HS-5 (cell line): ENCODE measurements at regions not wholly inside any gene's neighbourhood (a gene's known extent, or its start where the extent isn't known, plus 50 kb on each side); places are given as distances from the start of the nearest gene placed in this dataset.

Source experiments
- DNase-seq: peaks from one replicate; pipeline ENCODE4 v3.0.0-alpha.2; 2012; ENCODE audit warnings: low read depth

DNA sequence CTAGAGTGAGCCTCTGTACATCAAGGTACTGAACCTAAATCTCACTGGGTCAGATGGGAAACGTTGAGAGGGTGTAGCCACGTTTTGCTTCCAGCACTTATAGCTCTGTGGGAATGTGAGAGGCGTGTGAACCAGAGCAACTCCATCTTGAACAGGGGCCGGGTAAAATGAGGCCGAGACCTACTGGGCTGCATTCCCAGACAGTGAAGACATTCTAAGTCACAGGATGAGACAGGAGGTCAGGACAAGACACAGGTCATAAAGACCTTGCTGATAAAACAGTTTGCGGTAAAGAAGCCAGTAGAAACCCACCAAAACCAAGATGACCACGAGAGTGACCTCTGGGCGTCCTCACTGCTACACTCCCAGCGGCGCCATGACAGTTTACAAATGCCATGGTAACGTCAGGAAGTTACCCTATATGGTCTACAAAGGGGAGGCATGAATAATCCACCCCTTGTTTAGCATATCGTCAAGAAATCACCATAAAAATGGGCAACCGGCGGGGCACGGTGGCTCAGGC is 63.4 kb upstream of the NCOR2 start:
- no peak for DNase-seq

DNA sequence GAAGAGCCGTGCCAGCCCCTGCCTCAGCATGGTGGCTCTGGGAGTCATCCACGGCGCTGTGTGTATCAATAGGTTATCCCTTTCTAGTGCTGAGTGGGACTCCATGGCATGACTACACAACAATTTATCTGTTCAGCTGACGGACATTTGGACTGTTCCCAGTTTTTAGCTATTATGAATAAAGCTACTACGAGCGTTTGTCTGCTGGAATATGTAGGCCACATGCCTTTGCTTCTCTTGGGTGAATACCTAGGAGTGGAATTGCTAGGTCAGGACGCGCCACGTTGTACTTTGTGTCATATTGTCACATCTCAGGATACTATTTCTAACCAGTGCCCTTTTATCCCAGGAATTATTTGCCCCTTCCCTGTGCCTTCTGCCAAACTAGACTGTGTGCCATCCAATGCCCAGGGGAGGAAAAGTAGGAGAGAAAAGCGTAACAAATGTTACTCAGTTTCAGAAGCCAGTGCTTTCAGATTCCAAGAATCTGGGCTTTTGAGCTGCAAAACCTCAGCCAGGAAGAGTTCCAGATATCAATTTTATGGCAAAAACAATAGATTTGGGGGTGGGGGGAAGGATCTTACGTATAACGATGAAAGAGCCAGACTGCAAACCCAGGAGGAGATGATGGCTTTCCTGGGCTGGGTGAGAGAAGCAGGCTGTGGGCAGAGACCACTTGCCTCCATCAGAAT is 62.5 kb upstream of the NCOR2 start:
- DNase-seq = no peak

DNA sequence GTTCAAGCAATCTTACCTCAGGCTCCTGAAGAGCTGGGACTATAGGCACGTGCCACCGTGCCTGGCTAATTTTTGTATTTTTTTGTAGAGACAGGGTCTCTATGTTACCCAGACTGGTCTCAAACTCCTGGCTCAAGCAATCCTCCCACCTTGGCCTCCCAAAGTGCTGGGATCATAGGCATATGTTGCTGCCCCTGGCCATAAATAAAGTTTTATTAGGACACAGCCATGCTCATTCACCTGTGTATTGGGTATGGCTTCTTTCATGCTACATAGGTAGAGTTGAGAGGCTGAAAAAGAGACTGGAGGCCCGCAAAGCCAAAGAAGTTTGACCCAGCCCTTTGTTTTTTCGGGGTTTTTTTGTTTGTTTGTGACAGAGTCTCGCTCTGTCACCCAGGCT is 61.7 kb upstream of the NCOR2 start:
- DNase-seq = no peak

DNA sequence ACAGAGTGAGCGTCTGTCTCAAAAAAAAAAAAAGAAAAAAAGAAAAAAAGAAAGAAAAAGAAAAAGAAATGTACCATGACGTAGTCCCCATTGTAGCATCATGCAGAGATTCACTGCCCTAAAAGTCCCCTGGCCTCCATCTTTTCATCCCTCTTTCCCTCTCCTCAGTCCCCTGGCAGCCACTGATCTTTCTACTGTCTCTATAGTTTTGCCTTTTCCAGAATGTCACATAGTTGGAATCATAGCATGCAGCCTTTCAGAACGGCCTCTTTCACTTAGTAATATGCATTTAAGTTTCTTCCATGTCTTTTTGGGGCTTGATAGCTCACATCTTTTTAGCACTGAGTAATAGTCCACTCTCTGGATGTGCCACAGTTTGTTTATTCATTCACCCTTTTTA is 60.5 kb upstream of the NCOR2 start:
- DNase-seq = no peak

DNA sequence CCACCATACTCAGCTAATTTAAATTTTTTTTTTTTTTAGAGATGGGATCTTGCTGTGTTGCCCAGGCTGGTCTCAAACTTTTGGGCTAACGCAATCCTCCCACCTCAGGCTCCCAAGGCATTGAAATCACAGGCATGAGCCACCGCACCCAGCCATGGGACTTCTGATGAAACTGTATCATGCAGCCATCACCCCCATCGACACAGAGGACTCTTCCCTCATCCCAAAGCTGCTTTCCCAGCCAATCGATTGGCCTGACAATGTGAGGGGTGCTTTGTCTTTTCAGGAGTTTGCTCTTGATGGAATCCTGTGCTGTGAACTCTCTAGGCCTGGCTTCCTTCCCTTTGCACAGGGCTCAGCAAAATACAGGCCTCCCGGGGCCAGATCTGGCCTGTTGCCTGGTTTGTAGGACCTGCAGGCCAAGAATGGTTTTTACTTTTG is 59.6 kb upstream of the NCOR2 start:
- no peak for DNase-seq

DNA sequence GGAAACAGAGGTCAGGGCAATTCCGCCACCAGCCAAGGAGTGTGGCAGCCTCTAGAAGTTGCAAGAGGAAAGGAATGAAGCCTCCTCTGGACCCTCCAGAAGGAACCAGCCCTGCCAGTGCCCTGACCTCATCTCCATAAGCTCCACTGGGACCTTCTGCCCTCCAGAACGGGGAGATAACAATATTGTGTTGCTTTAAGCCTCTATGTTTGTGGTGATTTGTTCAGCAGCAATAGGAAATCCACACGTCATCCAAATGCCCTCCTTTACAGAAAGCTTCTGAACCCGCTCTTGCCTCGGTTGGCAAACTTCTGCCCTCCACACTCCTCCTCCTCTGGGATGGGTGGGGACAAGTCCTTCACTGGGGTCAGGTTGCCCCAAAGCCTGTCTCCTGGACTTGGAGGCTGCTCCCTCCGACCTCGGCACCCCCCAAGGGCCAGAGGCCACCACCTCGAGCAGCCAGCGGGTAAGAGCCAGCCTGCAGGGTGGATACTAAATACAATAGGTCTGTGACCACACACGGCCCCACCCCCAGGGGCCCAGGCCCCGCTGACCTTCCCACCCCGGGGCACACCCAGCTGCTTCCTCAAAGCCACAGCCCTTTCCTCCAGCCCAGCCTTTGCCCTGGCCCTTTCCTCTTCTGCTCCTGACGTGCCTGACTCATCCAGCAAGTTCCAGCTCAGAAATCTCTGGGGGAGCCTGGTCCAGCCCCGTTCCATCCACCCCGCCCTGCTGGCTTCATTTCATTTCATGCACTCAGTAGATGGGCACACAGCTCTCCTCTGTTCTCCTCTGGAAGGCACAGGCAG is 58.7 kb upstream of the NCOR2 start:
- peak; percentile 52 for DNase-seq

DNA sequence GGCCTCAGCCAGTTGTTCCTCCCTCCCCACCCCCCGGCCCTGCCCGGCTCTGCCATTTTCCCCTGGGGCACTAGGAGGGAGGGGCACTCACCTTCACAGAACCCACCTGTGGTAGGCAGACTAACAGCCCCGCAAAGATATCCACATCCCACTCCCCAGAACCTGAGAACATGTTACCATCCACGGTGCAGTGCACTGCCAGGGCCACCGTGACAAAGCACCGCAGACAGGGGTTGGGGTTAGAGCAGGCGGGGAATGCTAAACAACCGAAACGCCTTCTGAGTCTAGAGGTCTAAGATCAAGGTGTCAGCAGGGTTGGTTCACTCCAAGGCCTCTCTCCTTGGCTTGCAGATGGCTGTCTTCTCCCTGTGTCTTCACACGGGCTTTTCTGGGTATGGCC is 57.4 kb upstream of the NCOR2 start:
- DNase-seq = no peak

DNA sequence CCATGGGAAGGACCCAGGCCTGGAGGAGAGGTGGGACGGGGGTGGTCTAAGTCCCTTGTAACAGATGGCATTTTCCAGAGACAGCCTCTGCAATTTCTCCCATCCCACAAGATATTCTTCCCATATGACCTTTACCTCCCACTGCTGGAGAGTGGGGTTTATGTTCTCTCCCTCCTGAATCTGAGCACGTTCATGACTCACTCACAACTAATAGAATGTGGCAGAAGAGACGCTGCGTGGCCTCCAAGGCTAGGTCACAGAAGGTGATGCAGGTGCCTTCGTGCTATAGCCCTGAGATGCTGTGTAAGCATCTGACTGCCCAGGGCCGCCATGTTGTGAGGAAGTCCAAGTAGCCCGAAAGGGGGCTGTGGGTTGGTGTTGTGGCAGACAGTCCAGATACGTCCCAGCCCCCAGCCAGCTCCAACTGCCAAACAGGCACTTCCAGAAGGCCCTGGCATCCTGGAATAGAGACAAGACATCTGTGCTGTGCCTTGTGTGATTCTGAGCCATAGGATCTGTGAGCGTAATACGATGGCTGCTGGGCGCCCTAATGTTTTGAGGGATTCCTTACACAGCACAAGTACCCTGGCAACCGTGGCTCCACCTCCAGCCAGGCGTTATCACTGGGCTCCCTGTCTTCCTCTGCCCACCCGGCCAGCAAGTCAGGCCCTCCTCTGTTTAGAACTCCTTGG is 56.1 kb upstream of the NCOR2 start:
- no peak for DNase-seq

DNA sequence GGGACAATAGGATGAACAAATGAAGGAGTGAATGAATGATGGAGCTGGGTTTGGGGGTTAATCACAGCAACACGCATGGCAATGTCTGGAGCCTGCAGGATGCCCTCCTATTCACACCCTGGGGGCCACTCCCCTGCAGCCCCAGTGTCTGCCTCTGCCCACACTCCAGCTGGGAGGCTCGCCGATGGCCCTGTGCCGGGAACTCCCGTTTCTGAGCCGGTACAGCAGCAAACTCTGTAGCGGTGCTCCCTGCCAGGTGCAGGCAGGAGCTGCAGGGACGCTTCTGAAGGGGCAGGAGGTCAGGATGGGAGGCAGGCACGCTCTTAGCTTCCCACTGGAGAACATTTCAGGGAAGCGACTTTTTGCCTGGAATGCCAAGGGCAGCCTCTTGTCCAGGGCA is 55.4 kb upstream of the NCOR2 start:
- DNase-seq = no peak

DNA sequence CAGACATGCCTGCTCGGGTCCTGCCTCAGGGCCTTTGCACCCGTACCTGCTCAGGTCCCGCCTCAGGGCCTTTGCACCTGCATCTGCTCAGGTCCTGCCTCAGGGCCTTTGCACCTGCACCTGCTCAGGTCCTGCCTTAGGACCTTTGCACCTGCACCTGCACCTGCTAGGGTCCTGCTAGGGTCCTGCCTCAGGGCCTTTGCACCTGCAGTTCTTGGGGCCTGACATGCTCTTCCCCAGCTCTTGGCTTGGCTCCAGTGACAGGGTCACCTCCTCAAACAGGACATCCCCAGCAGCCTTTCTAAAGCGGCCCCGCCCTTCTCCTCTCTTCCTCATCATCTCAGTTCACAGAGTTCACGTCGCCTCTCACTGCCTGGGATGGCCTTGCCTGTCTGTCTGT is 54.9 kb upstream of the NCOR2 start:
- no peak for DNase-seq

DNA sequence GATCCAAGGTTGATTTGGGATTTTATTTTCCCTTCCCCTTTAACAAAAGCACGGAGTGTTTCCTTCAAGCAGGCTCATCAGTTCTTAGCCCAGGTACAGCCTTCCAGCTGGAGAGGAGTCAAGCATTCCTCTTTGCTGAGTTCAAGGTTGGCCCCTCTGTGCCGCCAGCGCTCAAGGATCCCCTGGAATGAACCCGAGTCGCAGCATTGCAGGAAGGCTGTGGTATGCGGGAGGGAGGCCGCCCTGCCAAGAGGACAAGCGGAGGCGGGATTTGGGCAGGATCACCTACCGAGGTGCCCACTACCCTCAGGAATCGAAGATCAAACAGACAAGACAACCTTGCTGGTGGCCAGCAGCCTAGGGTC is 53.9 kb upstream of the NCOR2 start:
- DNase-seq = no peak

DNA sequence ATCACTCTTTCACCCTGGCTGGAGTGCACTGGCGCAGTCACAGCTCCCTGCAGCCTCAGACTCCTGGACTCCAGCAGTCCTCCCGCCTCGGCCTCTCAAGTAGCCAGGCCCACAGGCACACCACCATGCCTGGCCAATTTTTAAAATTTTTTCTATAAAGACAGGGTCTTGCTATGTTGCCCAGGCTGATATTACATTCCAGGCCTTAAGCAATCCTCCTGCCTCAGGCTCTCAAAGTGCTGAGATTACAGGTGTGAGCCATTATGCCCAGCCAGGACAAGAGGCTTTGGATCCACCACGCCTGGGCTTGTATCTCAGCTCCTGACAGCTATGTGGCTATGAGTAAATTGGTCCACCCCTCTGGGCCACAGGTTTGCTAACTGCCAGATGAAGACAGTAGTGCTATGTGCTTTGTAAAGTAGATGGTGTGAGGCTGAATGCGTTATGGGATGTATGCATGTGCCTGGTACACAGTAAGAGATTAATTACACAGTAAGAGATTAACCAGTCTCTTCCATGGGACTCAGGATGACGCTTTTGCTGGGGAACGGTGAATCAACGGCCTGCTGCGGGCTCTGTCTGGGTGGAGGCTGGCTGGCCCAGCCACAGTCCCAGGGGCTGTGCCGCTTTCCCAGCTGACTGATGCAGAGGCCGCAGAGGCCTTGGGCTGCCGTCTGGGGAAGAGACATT is 53.3 kb upstream of the NCOR2 start:
- DNase-seq = no peak

DNA sequence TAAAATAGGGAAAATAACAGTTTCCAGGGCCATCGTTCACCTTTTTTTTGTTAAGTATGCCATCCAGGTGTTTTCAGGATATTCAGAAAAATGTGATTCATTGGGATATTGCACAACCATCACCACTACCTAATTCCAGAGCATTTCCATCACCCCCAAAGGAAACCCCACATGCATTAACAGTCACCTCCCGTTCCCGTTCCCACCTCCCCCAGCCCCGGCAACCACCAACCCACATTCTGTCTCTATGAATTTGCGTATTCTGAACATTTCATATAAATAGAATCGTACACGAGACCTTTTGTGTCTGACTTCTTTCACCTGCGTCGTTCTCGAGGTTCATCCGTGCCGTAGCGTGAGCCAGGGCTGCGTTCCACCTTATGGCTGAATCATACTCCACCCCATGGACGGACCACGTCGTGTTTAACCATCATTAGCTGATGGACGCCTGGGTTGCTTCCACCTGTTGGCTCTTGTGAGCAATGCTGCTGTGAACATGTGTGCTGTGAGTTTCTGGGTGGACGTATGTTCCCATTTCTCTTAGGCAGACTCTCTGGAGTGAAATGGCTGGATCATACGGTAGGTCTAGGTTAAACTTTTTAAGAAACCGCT is 51.0 kb upstream of the NCOR2 start:
- DNase-seq = no peak

DNA sequence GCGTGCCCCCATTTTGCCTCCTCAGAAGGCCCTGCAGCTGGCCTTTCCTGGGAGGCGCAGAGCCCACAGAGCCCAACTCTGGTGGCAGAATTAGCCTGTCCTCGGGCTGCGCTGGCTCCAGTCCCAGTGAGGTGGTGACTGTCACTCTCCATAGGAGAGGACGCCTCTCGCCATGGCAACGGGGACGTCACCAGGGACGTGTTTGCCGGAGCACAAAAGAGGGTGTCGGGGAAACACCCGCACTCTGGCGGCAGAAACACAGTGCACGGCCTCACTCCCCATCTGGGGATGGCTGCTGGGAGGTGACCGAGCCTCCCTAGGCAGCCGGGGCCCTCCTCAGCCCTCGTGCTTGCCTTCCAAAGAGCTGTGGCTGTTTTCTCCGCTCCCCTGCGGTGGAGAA is 50.2 kb upstream of the NCOR2 start:
- no peak for DNase-seq
